SU-DHL-6 (cell line): ENCODE measurements at regions not wholly inside any gene's neighbourhood (a gene's known extent, or its start where the extent isn't known, plus 50 kb on each side); places are given as distances from the start of the nearest gene placed in this dataset.

Experiments
- H2AFZ ChIP-seq: fragments of 200-600 bp; sonication (generic); 2 replicates; pipeline ENCODE4 v1.6.1; 2014; ENCODE audit warnings: low read depth, mild to moderate bottlenecking, moderate library complexity, mixed read lengths, antibody characterized with exemption, low read length; ENCODE audit not compliant: severe bottlenecking
- H3F3A ChIP-seq: fragments of 200-600 bp; shearing (Covaris generic); 2 replicates; pipeline ENCODE4 v1.6.0; 2016; ENCODE audit warnings: antibody characterized with exemption, mild to moderate bottlenecking; ENCODE audit not compliant: insufficient read depth
- H3K27ac ChIP-seq: fragments of 200-600 bp; sonication (generic); 2 replicates; pipeline ENCODE4 v1.5.1; 2016; ENCODE audit warnings: low read depth, mild to moderate bottlenecking, low read length, moderate library complexity, mixed read lengths
- H3K27me3 ChIP-seq: fragments of 200-600 bp; sonication (generic), shearing (Covaris generic); 2 replicates; pipeline ENCODE4 v1.6.0; 2014; ENCODE audit warnings: mild to moderate bottlenecking, low read length
- H3K36me3 ChIP-seq: fragments of 200-600 bp; sonication (generic); 2 replicates; pipeline ENCODE4 v1.6.1; 2014; ENCODE audit warnings: mild to moderate bottlenecking, low read length, mixed read lengths
- H3K4me2 ChIP-seq: fragments of 300-600, 200-600 bp; shearing (Covaris generic), sonication (generic); 2 replicates; pipeline ENCODE4 v1.6.0; 2014; ENCODE audit warnings: low read length, low read depth, mild to moderate bottlenecking; ENCODE audit not compliant: poor library complexity, severe bottlenecking
- H3K4me3 ChIP-seq: fragments of 200-600 bp; sonication (generic); 2 replicates; pipeline ENCODE4 v1.5.1; 2014; ENCODE audit warnings: antibody characterized with exemption, low read length, mild to moderate bottlenecking, mixed read lengths; ENCODE audit not compliant: insufficient read depth, poor library complexity, severe bottlenecking
- H3K79me2 ChIP-seq: fragments of 200-600 bp; sonication (generic); 2 replicates; pipeline ENCODE4 v1.6.1; 2014; ENCODE audit warnings: mild to moderate bottlenecking, low read length, moderate library complexity; ENCODE audit not compliant: insufficient read depth
- H3K9ac ChIP-seq: fragments of 200-600 bp; sonication (generic); 2 replicates; pipeline ENCODE4 v1.7.0; 2014; ENCODE audit warnings: mild to moderate bottlenecking, low read length
- H3K9me2 ChIP-seq: fragments of 200-600 bp; sonication (generic); replicated peaks from 2 replicates; pipeline ENCODE4 v1.6.1; 2014; ENCODE audit warnings: low read length; ENCODE audit not compliant: insufficient read depth
- H3K9me3 ChIP-seq: fragments of 200-600 bp; sonication (generic); 2 replicates; pipeline ENCODE4 v1.6.1; 2014; ENCODE audit warnings: low read length, mixed read lengths; ENCODE audit not compliant: insufficient read depth
- H4K20me1 ChIP-seq: fragments of 200-600 bp; sonication (generic); 2 replicates; pipeline ENCODE4 v1.6.1; 2014; ENCODE audit warnings: low read depth, mild to moderate bottlenecking, antibody characterized with exemption, low read length, moderate library complexity, mixed read lengths
- EZH2phosphoT487 ChIP-seq: fragments of 200-600 bp; sonication (generic), shearing (Covaris generic); conservative IDR thresholded peaks from 2 replicates; pipeline ENCODE4 v1.6.1; 2018; ENCODE audit warnings: mild to moderate bottlenecking, antibody characterized with exemption, low read length, moderate library complexity, mixed read lengths
- TF ChIP-seq, protein P1 (sequence below): fragments of 200-600 bp; sonication (generic); IDR thresholded peaks from one replicate; pipeline ENCODE4 v1.5.1; 2017; ENCODE audit warnings: antibody characterized with exemption, mild to moderate bottlenecking, low read length, moderate library complexity; ENCODE audit not compliant: insufficient read depth, poor library complexity, severe bottlenecking

DNA sequence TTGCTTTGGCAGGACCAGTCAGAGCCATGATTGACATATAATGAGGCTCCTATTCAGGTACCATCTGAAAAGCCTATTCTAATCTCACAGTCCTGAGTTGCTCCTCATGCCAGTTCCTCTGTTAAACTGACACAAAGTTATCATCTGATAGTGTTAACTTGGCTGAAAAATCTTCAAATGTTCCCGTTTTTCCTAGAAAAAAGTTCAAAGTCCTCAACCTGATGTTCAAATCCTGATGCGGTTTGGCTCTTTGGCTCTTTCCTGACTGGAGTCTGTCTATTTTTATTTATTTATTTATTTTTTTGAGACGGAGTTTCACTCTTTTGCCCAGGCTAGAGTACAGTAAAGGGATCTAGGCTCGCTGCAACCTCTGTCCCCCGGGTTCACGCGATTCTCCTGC lies 244.2 kb downstream of the ANKRD50 start:
- H3K4me2 ChIP-seq, result no peak overlapping the region
- H3K4me3 ChIP-seq, result no peak overlapping the region
- no peaks in the 10 kb centered on the region for H3K9me2 ChIP-seq
- no peaks in the 10 kb centered on the region for H3K79me2 ChIP-seq
- TF ChIP-seq EZH2phosphoT487, result no peak
- TF ChIP-seq, protein P1, sequence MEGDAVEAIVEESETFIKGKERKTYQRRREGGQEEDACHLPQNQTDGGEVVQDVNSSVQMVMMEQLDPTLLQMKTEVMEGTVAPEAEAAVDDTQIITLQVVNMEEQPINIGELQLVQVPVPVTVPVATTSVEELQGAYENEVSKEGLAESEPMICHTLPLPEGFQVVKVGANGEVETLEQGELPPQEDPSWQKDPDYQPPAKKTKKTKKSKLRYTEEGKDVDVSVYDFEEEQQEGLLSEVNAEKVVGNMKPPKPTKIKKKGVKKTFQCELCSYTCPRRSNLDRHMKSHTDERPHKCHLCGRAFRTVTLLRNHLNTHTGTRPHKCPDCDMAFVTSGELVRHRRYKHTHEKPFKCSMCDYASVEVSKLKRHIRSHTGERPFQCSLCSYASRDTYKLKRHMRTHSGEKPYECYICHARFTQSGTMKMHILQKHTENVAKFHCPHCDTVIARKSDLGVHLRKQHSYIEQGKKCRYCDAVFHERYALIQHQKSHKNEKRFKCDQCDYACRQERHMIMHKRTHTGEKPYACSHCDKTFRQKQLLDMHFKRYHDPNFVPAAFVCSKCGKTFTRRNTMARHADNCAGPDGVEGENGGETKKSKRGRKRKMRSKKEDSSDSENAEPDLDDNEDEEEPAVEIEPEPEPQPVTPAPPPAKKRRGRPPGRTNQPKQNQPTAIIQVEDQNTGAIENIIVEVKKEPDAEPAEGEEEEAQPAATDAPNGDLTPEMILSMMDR, result no peak
- no peaks in the 10 kb centered on the region for H3K27me3 ChIP-seq
- H4K20me1 ChIP-seq, result no peaks in the 10 kb centered on the region
- no peaks in the 10 kb centered on the region for H3K9me3 ChIP-seq
- no peak overlapping the region for H3K27ac ChIP-seq
- no peak overlapping the region for H3K9ac ChIP-seq
- no peak overlapping the region for H2AFZ ChIP-seq
- no peaks in the 10 kb centered on the region for H3F3A ChIP-seq
- H3K36me3 ChIP-seq, result no peaks in the 10 kb centered on the region

DNA sequence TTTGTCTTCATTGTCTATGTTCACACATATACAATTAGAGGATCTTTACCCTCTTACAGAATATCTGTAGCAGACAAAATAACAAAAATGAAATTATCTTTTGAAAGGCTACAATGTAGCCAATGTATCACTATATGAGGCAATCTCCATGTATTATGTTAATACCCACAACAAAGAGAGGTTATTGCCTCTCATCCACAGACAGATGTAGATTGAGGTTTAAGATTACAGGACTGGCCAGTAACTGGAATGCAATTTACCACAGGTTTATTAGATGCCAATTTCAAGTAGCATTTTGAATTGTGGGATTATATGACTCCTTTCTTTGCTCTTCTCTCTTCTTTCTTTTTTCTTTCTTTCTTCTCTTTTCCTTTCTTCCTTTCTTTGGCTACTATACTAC lies 242.6 kb downstream of the ANKRD50 start:
- H3F3A ChIP-seq, result no peaks in the 10 kb centered on the region
- H3K27me3 ChIP-seq, result no peaks in the 10 kb centered on the region
- H3K9ac ChIP-seq, result no peak overlapping the region
- no peak for TF ChIP-seq EZH2phosphoT487
- TF ChIP-seq, protein P1, result no peak
- no peaks in the 10 kb centered on the region for H3K36me3 ChIP-seq
- no peak overlapping the region for H3K4me3 ChIP-seq
- no peaks in the 10 kb centered on the region for H3K9me3 ChIP-seq
- H2AFZ ChIP-seq, result no peak overlapping the region
- H3K79me2 ChIP-seq, result no peaks in the 10 kb centered on the region
- H3K4me2 ChIP-seq, result no peak overlapping the region
- no peak overlapping the region for H3K27ac ChIP-seq
- H4K20me1 ChIP-seq, result no peaks in the 10 kb centered on the region
- no peaks in the 10 kb centered on the region for H3K9me2 ChIP-seq

DNA sequence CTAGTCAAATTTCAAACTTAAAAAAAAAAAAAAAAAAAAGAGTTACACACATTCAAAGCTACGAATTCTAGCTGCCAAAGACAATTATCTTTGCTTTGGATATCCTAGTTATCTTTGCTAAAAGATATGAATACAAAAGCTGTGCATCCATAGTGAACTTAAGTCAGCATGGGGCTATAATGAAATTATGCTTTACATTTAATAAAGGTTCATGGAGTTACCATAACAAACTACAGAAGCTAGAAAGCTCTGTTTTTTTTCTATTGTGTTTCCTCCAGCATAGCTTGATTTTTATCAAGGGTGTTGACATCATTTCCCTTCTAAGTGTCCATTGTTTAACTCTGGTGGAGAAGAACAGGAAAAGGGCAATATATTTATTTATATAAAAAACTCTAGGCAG lies 234.1 kb downstream of the ANKRD50 start:
- H3K4me2 ChIP-seq, result no peak overlapping the region
- TF ChIP-seq, protein P1, result no peak
- TF ChIP-seq EZH2phosphoT487, result no peak

More for the DNA sequence above, 234.1 kb downstream of the ANKRD50 start:
- no peak overlapping the region for H3K4me3 ChIP-seq
- H3K36me3 ChIP-seq, result no peaks in the 10 kb centered on the region
- H2AFZ ChIP-seq, result no peak overlapping the region
- no peaks in the 10 kb centered on the region for H3K27me3 ChIP-seq
- no peaks in the 10 kb centered on the region for H4K20me1 ChIP-seq
- no peak overlapping the region for H3K27ac ChIP-seq
- no peaks in the 10 kb centered on the region for H3K9me2 ChIP-seq
- no peaks in the 10 kb centered on the region for H3F3A ChIP-seq
- no peaks in the 10 kb centered on the region for H3K79me2 ChIP-seq
- H3K9me3 ChIP-seq, result no peaks in the 10 kb centered on the region
- H3K9ac ChIP-seq, result no peak overlapping the region
